ENCODE measurements at regions not wholly inside any gene's neighbourhood (a gene's known extent, or its start where the extent isn't known, plus 50 kb on each side); places are given as distances from the start of the nearest gene placed in this dataset.

DNA sequence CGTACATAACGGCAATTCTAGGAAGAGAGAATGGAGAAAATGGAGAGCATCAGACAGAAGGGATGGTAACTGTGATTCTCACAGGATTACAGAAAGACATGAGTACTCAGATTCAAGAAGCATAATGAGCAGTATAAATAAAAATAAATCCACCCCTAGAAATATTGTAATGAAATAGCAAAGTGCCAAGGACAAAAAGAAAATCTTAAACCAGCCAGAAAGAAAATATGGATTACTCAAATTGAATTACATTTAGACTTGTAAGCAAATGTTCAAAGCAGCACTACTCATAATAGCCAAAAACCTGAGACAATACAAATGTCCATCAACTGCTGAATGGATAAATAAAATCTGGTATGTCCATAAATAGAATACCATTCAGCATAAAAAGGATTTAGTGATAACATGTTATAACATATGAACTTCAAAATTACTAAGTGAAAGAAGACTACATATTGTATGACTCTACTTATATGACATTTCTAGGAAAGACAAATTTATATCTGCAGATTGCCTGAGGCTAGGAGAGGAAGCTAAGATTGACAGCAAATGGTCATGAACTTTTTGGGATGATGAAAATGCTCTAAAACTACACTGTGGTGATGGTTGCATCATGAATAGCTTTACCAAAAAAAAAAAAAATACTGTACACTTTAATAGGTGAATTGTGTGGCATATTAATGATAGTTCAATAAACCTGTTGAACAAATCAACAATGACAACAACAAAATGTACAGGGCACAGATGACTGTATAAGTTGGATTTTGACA lies 63.4 kb upstream of the SPTBN1 start:
- DNase-seq, result no peak

DNA sequence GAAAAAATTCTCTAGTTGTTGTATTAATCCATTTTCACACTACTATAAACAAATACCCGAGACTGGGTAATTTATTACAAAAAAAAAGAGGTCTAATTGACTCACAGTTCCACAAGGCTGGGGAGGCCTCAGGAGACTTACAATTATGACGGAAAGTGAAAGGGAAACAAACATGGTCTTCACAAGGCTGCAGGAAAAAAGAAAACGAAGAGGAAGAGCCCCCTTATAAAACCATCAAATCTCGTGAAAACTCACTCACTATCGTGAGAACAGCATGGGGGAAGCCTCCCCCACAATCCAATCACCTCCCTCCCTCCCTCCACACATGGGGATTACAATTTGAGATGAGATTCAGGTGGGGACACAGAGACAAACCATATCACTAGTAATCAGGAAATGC lies 61.7 kb upstream of the SPTBN1 start:
- peak in 1 of 5 donors; percentile 57 for DNase-seq

DNA sequence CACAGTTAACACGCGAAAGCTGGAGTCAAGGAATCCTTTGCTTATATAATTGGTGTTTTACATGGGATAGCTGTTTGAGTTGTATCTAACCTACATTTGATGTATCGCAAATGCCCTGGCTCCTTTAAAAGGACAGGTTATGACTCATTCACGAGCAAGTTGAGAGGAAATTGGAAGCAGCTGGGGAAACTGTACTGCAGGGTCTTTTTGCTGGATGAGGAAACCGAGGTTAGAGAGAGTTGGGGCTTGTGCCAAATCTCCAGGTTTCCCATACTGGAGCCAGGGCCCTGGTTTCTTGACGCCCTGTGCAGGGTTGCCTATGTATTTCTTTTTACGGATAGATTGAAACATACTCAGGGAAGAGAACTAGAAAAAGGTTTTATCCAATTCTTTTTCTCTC lies 60.0 kb upstream of the SPTBN1 start:
- DNase-seq, result no peak

DNA sequence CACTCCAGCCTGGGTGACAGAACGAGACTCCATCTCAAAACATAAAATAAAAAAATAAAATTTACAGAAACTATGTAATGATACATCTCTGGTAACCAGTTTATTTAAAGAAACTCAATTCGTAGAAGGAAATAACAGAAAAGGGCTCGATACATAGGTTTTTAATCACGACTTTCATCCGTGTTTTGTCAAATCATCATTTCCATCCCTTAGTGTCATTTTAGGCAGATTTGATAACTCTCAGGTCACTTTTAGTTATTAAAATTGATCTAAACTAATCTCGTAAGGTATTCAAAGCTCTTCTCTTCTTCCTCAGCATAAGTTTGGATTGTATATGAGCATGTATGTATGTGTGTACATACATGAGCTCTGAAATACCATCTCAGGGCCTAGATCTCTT lies 59.3 kb upstream of the SPTBN1 start:
- DNase-seq, result no peak

DNA sequence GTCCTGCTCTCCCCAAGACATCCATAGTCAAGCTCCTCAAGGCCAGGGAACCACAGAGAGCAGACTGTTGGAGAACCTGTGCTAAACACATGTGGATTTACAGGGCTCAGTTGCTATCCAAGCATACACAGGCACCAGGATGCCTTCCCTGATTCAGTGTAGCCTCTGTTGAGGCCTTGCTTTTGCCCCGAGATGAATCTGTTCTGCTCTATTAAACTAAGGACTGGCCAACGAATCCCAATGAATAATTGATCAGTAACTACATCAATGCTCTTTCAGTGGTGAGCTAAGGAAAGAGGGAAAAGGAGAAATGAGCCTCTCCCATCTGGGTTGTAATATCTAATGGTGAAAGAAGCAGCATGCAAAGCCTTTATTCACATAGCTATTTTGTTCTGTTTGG lies 58.7 kb upstream of the SPTBN1 start:
- no peak for DNase-seq

DNA sequence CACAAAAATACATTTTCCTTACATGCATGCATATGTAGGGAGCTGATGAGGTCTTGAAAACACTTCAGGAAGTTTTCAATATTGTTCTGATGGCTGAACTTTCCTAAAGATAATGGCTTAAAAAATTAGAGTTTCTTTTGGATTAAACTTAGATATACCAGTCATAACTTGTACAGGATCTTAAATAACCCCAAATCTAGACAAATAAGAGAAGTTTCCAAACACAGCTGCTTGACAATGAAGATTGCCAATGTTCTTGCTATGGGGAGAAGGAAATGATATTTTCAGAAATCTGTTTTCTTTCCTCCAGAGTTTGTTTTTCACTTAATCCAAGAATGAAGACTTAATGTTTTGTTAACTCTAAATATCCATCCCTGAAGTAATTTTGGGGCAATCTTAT lies 54.6 kb upstream of the SPTBN1 start:
- no peak for DNase-seq

DNA sequence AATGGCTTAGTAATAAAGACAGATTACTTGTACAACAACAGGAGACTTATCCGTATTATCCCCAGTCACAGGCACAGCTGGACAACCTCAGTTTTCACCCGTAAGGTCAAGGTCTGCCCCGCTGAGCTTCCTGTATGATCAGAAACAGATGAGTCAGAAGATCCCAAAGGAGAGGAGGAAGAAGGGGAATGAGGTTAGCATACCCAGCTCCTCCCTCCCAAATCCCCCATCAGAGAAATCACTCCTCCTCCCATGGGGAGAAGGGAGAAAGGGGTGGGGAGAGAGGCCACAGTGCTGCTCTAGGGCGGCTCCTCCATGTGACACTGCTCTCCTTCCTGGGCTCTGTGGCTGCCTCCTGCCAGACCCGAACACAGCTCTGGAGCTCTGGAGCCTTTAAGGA lies 53.8 kb upstream of the SPTBN1 start:
- DNase-seq, result no peak

DNA sequence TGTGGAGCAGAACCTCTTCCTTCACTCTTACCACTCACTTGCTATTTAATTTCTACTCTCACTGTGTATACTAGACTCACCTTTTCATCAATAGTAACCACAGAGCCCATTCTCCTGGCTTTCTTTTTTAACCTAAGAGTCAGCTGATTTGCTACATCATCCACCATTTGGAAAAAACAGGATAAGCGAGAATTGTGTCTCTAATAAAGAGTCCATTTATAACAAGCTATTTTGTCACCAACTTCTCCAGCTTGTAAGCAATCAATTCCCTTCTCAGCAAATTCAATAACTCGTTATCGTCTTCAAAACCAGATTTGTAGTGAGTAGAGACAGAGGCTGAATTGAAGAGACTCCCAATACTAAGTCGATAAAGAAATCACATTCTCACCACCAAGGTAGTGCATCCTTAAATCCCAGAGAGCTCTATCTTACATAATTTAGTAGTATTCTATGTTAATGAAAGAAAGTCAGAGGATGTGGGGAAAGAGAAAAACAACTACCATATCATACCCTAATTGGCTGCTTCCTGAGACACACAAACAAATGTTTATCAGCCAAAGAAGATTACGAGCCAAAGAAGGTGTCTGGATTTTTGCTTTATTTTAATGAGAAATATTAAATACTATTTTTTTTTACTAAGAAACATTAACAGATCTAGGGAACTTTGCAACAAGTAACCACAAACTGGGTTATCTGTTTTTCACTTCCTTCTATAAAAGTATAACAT lies 52.5 kb upstream of the SPTBN1 start:
- DNase-seq, result no peak

DNA sequence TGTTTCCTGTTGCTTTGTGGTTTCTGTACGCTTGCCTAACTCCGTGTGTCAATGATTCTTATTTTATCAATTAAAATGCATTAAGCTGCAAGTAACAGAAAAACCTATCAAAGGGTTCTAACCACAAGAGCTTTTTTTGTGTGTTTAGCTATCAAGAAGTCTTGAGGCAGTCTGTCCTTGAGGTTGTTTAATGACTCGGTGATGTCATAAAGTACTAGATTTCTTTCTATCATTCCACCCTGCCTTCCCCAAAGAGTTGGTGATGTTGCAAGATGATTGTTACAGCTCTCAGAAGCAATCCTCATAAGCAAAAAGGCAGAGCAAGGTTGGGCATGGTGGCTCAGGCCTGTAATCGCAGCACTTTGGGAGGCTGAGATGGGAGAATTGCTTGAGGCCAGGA lies 51.9 kb upstream of the SPTBN1 start:
- no peak for DNase-seq

DNA sequence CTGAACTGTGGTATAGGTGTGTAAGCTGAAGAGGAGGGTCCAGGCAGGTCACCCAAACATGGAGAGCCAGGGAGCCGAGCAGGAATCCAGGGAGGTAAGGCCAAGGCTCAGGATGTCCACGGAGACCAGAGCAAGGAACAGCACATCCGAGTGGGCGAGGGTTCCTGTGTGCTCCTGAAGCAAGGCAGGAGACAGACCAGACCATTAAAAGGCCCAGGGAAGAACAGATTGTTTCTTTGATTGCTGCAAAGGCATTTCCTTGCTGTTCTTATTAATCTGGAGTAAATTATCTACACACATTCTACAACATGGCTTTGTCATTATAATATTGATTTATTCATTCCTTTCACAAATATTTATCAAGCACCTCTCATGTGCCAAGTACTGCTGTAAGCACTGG lies 50.1 kb upstream of the SPTBN1 start:
- DNase-seq, result no peak
